A549 (cell line): ENCODE measurements at regions not wholly inside any gene's neighbourhood (a gene's known extent, or its start where the extent isn't known, plus 50 kb on each side); places are given as distances from the start of the nearest gene placed in this dataset.
A peak's percentile ranks its signal among the peaks of the same experiment; 100 is the strongest.

Experiments
- ATAC-seq, 2 experiments: fragments of 200-7000 bp in 1 of 2; fragments of >200 bp in 1 of 2; cut with Nextera tagmentation in 1 of 2; cut with Tn5 transposase in 1 of 2; 3 replicates each; pipeline versions ENCODE4 v1.8.0 to v1.9.1; 2018 to 2020; ENCODE audit warnings: mild to moderate bottlenecking in 1 of 2, moderate library complexity in 1 of 2
- CTCF ChIA-PET: fragments of 300-600 bp; sonication (Branson Sonifier 250); formaldehyde crosslinking; extraction: SDS; loops from one replicate; lab custom pipeline; 2021; ENCODE audit warnings: antibody characterized with exemption, inconsistent platforms; lab: Yijun Ruan, JAX
- POLR2A ChIA-PET: fragments of 350-600 bp; formaldehyde crosslinking; extraction: SDS; loops from one replicate; lab custom pipeline; 2021; ENCODE audit warnings: antibody characterized with exemption, inconsistent platforms; lab: Yijun Ruan, JAX
- DNase-seq, 2 experiments: peaks; one replicate each; pipeline versions ENCODE4 v3.0.0 to v3.0.0-alpha.2; 2011 to 2016; ENCODE audit warnings: low read depth in 1 of 2, low spot score in 1 of 2
- FAIRE-seq: peaks from 2 replicates; lab custom pipeline; 2011; peaks lifted over from hg19 to GRCh38; lab: Jason Lieb, UNC
- H3K27ac ChIP-seq, 2 experiments: fragments of >200 bp; sonication (Bioruptor Twin); formaldehyde crosslinking; 3 replicates each; pipeline ENCODE4 v1.5.1; 2016 to 2017
- H3K4me1 ChIP-seq: fragments of >200 bp; sonication (Bioruptor Twin); formaldehyde crosslinking; 3 replicates; pipeline ENCODE4 v1.6.1; 2016
- H3K4me2 ChIP-seq: fragments of >200 bp; sonication (Bioruptor Twin); formaldehyde crosslinking; 3 replicates; pipeline ENCODE4 v1.6.1; 2016
- H3K4me3 ChIP-seq: fragments of >200 bp; sonication (Bioruptor Twin); formaldehyde crosslinking; 3 replicates; pipeline ENCODE4 v1.5.1; 2016
- H3K9me3 ChIP-seq: fragments of >200 bp; sonication (Bioruptor Twin); formaldehyde crosslinking; 3 replicates; pipeline ENCODE4 v1.6.1; 2016
- CTCF ChIP-seq: fragments of >200 bp; sonication (Bioruptor Twin); formaldehyde crosslinking; IDR thresholded peaks from 3 replicates; pipeline ENCODE4 v1.5.1; 2016
- E2F6 ChIP-seq: IDR thresholded peaks from 2 replicates; pipeline ENCODE4 v1.6.1; 2012; ENCODE audit warnings: low read depth, borderline replicate concordance
- EHF ChIP-seq: fragments of 250-450 bp; sonication (Bioruptor Pico); IDR thresholded peaks from 2 replicates; pipeline ENCODE4 v1.5.0; 2020; ENCODE audit warnings: mild to moderate bottlenecking
- EP300 ChIP-seq, 2 experiments: fragments of >200 bp; sonication (Bioruptor Twin); formaldehyde crosslinking; IDR thresholded peaks; 2 replicates in 1 of 2; 3 replicates in 1 of 2; pipeline ENCODE4 v1.6.1; 2016 to 2017
- ESRRA ChIP-seq: fragments of 150-350 bp; IDR thresholded peaks from 2 replicates; pipeline ENCODE4 v1.6.1; 2014; ENCODE audit warnings: mild to moderate bottlenecking, low read length, borderline replicate concordance
- HOXB5 ChIP-seq: fragments of 250-450 bp; sonication (Bioruptor Pico); IDR thresholded peaks from 2 replicates; pipeline ENCODE4 v1.5.0; 2020; ENCODE audit warnings: mild to moderate bottlenecking, moderate library complexity
- JUN ChIP-seq, 2 experiments: fragments of >200 bp; sonication (Bioruptor Twin); formaldehyde crosslinking; IDR thresholded peaks; 2 replicates in 1 of 2; 3 replicates in 1 of 2; pipeline ENCODE4 v1.6.1; 2016 to 2017
- NFE2L2 ChIP-seq: fragments of 150-350 bp; conservative IDR thresholded peaks from 2 replicates; pipeline ENCODE4 v1.6.1; 2014; ENCODE audit warnings: low read length
- NPAS2 ChIP-seq: fragments of 250-450 bp; sonication (Bioruptor Pico); IDR thresholded peaks from 2 replicates; pipeline ENCODE4 v1.8.0; 2022; ENCODE audit warnings: mild to moderate bottlenecking, moderate library complexity, borderline replicate concordance
- PHF8 ChIP-seq: fragments of 200-600 bp; sonication (generic); IDR thresholded peaks from 2 replicates; pipeline ENCODE4 v1.6.1; 2016; ENCODE audit warnings: low read depth, mild to moderate bottlenecking, antibody characterized with exemption, moderate library complexity, borderline replicate concordance
- RARB ChIP-seq: fragments of 250-450 bp; sonication (Bioruptor Pico); IDR thresholded peaks from 2 replicates; pipeline ENCODE4 v1.8.0; 2021; ENCODE audit warnings: mild to moderate bottlenecking, moderate library complexity
- RCOR1 ChIP-seq: fragments of 150-350 bp; IDR thresholded peaks from 2 replicates; pipeline ENCODE4 v1.6.1; 2014; ENCODE audit warnings: antibody characterized with exemption, low read length, low read depth
- RFX5 ChIP-seq: fragments of 450-650 bp; IDR thresholded peaks from 2 replicates; pipeline ENCODE4 v1.7.1; 2014; ENCODE audit warnings: antibody characterized with exemption, mild to moderate bottlenecking, moderate library complexity
- RNF2 ChIP-seq: fragments of 200-600 bp; sonication (generic); IDR thresholded peaks from 2 replicates; pipeline ENCODE4 v1.6.1; 2016; ENCODE audit warnings: low read depth, mild to moderate bottlenecking, antibody characterized with exemption, moderate library complexity, borderline replicate concordance
- WGBS: methylation state at CpG from one replicate; pipeline ENCODE4 v1.1.6; 2017; ENCODE audit errors: missing lambda C conversion rate; 5-methylcytosine and 5-hydroxymethylcytosine counted together
- TF ChIP-seq, protein P1 (sequence below): IDR thresholded peaks from 2 replicates; pipeline ENCODE4 v1.6.1; 2012
- TF ChIP-seq, protein P2 (sequence below): fragments of 200-600 bp; sonication (generic); IDR thresholded peaks from 2 replicates; pipeline ENCODE4 v1.6.1; 2016; ENCODE audit warnings: antibody characterized with exemption, mild to moderate bottlenecking, moderate library complexity

DNA sequence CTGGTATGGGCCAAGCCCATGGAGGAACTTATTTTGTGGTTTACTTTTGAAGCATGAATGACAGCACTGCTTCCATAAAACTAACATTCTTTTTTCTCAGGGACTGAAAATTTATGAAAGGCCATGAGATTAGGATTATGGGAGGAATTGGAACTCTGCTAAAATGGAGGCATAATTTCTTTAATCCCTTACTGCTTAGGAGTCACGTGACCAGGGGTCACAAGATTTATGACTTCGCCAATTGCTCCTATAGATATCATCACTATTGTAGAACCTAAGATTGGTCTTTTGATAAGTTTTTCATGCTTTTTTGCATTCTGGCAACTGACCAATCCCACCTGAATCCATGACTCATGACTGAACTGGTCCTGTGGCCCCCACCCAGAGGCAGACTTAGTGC, 495.7 kb upstream of the VRK2 start (continued):
- TF ChIP-seq E2F6 (no peak), NPAS2 (CRISPR knock-in tag) (no peak), RARB (CRISPR knock-in tag) (no peak)
- TF ChIP-seq, all 56 proteins: peak for 0

GRCh38 chr2:57552885-57553284, 493.7 kb upstream of the VRK2 start:
- WGBS: 32% methylated on average over 3 of the region's 3 CpGs
- TF ChIP-seq EP300 (IDR thresholded peaks at IDR 0.05) (no peak), HOXB5 (CRISPR knock-in tag) (no peak), EHF (CRISPR knock-in tag) (no peak)
- no peak for FAIRE-seq
- Histone ChIP-seq H3K4me3 (no peak overlapping the region), H3K27ac (no peak overlapping the region), H3K4me1 (no peaks in the 10 kb centered on the region), H3K9me3 (peaks cover 3% of the 10 kb centered on the region; the same call in 1 of the 3 replicates), H3K4me2 (no peak overlapping the region)
- POLR2A ChIA-PET: no interaction called here
- peak in 1 of 2 experiments; percentile 47; a peak in 2 of 6 replicates for ATAC-seq
- CTCF ChIA-PET: no interaction called here
- DNase-seq: no peak

GRCh38 chr2:57554348-57554747, 492.3 kb upstream of the VRK2 start:
- H3K4me3 ChIP-seq: no peak overlapping the region
- FAIRE-seq: no peak
- no peak for ATAC-seq
- H3K27ac ChIP-seq: no peak overlapping the region
- no peak for TF ChIP-seq RFX5
- TF ChIP-seq, protein P1, sequence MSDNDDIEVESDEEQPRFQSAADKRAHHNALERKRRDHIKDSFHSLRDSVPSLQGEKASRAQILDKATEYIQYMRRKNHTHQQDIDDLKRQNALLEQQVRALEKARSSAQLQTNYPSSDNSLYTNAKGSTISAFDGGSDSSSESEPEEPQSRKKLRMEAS: no peak
- TF ChIP-seq RARB (CRISPR knock-in tag): no peak
- TF ChIP-seq RNF2: no peak
- TF ChIP-seq RCOR1: no peak
- TF ChIP-seq EHF (CRISPR knock-in tag): no peak
- TF ChIP-seq, protein P2, sequence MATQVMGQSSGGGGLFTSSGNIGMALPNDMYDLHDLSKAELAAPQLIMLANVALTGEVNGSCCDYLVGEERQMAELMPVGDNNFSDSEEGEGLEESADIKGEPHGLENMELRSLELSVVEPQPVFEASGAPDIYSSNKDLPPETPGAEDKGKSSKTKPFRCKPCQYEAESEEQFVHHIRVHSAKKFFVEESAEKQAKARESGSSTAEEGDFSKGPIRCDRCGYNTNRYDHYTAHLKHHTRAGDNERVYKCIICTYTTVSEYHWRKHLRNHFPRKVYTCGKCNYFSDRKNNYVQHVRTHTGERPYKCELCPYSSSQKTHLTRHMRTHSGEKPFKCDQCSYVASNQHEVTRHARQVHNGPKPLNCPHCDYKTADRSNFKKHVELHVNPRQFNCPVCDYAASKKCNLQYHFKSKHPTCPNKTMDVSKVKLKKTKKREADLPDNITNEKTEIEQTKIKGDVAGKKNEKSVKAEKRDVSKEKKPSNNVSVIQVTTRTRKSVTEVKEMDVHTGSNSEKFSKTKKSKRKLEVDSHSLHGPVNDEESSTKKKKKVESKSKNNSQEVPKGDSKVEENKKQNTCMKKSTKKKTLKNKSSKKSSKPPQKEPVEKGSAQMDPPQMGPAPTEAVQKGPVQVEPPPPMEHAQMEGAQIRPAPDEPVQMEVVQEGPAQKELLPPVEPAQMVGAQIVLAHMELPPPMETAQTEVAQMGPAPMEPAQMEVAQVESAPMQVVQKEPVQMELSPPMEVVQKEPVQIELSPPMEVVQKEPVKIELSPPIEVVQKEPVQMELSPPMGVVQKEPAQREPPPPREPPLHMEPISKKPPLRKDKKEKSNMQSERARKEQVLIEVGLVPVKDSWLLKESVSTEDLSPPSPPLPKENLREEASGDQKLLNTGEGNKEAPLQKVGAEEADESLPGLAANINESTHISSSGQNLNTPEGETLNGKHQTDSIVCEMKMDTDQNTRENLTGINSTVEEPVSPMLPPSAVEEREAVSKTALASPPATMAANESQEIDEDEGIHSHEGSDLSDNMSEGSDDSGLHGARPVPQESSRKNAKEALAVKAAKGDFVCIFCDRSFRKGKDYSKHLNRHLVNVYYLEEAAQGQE: no peak
- no peak for TF ChIP-seq CTCF
- no peak for TF ChIP-seq PHF8
- TF ChIP-seq JUN (IDR thresholded peaks at IDR 0.05): no peak
- TF ChIP-seq ESRRA: no peak
- TF ChIP-seq NFE2L2: no peak
- TF ChIP-seq E2F6: no peak
- no peak overlapping the region for H3K4me2 ChIP-seq
- ChIA-PET CTCF (no interaction called here), POLR2A (no interaction called here)
- H3K4me1 ChIP-seq: no peaks in the 10 kb centered on the region
- no peak for DNase-seq
- H3K9me3 ChIP-seq: peaks cover 3% of the 10 kb centered on the region; the same call in 1 of the 3 replicates
